ENCODE measurements at regions not wholly inside any gene's neighbourhood (a gene's known extent, or its start where the extent isn't known, plus 50 kb on each side); places are given as distances from the start of the nearest gene placed in this dataset.

DNA sequence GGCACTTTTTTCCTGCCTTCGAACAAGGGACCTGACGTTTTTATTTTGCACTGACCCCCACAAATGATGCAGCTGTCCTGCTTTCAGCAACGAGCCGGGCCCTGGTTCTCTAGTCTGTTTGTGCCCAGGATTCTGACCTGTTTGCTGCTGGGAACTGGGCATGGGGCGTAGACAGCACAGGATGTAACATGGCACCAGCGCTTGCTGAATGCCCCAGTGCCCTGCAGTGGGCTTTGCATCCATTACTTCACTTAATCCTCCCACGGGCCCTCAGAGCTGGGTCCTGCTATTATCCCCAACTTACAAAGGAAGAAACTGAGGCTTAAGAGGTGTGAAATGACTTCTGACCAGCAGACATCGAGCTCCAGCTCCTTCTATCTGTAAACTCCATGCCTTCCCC, 80.4 kb upstream of the PMEPA1 start:
- H3K27ac Mint-ChIP-seq, result no peak overlapping the region
- H3K36me3 Mint-ChIP-seq, result no peaks in the 10 kb centered on the region
- H3K27me3 ChIP-seq (ENCODE audit: control insufficient read depth, insufficient read depth, low read length), result no peaks in the 10 kb centered on the region
- no peaks in the 10 kb centered on the region for H3K4me1 ChIP-seq (ENCODE audit: control insufficient read depth, insufficient read depth, low read length)
- H3K36me3 ChIP-seq (ENCODE audit: control insufficient read depth, insufficient read depth, low read length), result no peaks in the 10 kb centered on the region
- no peaks in the 10 kb centered on the region for H3K4me1 Mint-ChIP-seq
- no peak for DNase-seq
- WGBS (ENCODE audit: insufficient coverage), result 78% methylated on average over 8 of the region's 8 CpGs
- H3K9me3 Mint-ChIP-seq, result no peaks in the 10 kb centered on the region
- intact Hi-C loops (cut with micrococcal nuclease), result no loop called here
- no peak overlapping the region for H3K4me3 ChIP-seq (ENCODE audit: low read length)
- no peak for ATAC-seq
- H3K9me3 ChIP-seq (ENCODE audit: control insufficient read depth, insufficient read depth, low read length), result no peaks in the 10 kb centered on the region
- no peak overlapping the region for H3K27ac ChIP-seq (ENCODE audit: low read length)
- no peaks in the 10 kb centered on the region for H3K27me3 Mint-ChIP-seq (ENCODE audit: low read depth in 2 of 2)
- TF ChIP-seq CTCF (IDR thresholded peaks at IDR 0.05), result no peak
- H3K4me3 Mint-ChIP-seq, result no peak overlapping the region

- Mint-ChIP-seq H3K4me1 (no peaks in the 10 kb centered on the region), H3K36me3 (no peaks in the 10 kb centered on the region), H3K27ac (no peak overlapping the region), H3K9me3 (no peaks in the 10 kb centered on the region), H3K4me3 (no peak overlapping the region), H3K27me3 (ENCODE audit: low read depth in 2 of 2) (peaks cover 0 to 7% of the 10 kb centered on the region in 2 donors)
- no peak overlapping the region for H3K4me3 ChIP-seq (ENCODE audit: low read length)
- no peaks in the 10 kb centered on the region for H3K4me1 ChIP-seq (ENCODE audit: control insufficient read depth, insufficient read depth, low read length)
- intact Hi-C loops (cut with micrococcal nuclease), result no loop called here
- DNase-seq (no peak), ATAC-seq (no peak)
- H3K36me3 ChIP-seq (ENCODE audit: control insufficient read depth, insufficient read depth, low read length), result no peaks in the 10 kb centered on the region
- H3K9me3 ChIP-seq (ENCODE audit: control insufficient read depth, insufficient read depth, low read length), result no peaks in the 10 kb centered on the region
- H3K27me3 ChIP-seq (ENCODE audit: control insufficient read depth, insufficient read depth, low read length), result no peaks in the 10 kb centered on the region
- no peak for TF ChIP-seq CTCF (IDR thresholded peaks at IDR 0.05)
- 87% methylated on average over 19 of the region's 19 CpGs for WGBS (ENCODE audit: insufficient coverage)
- H3K27ac ChIP-seq (ENCODE audit: low read length), result no peak overlapping the region
Observed at GRCh38 chr20:57788936-57789613, 79.3 kb upstream of the PMEPA1 start.

- Histone ChIP-seq H3K4me3 (ENCODE audit: low read length) (no peak overlapping the region), H3K36me3 (ENCODE audit: control insufficient read depth, insufficient read depth, low read length) (no peaks in the 10 kb centered on the region), H3K9me3 (ENCODE audit: control insufficient read depth, insufficient read depth, low read length) (no peaks in the 10 kb centered on the region), H3K27me3 (ENCODE audit: control insufficient read depth, insufficient read depth, low read length) (no peaks in the 10 kb centered on the region), H3K4me1 (ENCODE audit: control insufficient read depth, insufficient read depth, low read length) (no peaks in the 10 kb centered on the region), H3K27ac (ENCODE audit: low read length) (no peak overlapping the region)
- TF ChIP-seq CTCF (IDR thresholded peaks at IDR 0.05), result no peak
- ATAC-seq (no peak), DNase-seq (no peak)
- Mint-ChIP-seq H3K9me3 (no peaks in the 10 kb centered on the region), H3K27ac (no peak overlapping the region), H3K4me1 (no peaks in the 10 kb centered on the region), H3K36me3 (no peaks in the 10 kb centered on the region), H3K4me3 (no peak overlapping the region), H3K27me3 (ENCODE audit: low read depth in 2 of 2) (peaks cover 0 to 7% of the 10 kb centered on the region in 2 donors)
- intact Hi-C loops (cut with micrococcal nuclease), result no loop called here
- WGBS (ENCODE audit: insufficient coverage), result 84% methylated on average over 15 of the region's 17 CpGs
Observed at GRCh38 chr20:57787990-57788781, 78.4 kb upstream of the PMEPA1 start.

All from natural killer cell (primary cell).